ENCODE measurements at regions not wholly inside any gene's neighbourhood (a gene's known extent, or its start where the extent isn't known, plus 50 kb on each side); places are given as distances from the start of the nearest gene placed in this dataset.
"Not testable (repeated sequence)": the region's sequence is repeated elsewhere in the genome, so short reads cannot be mapped to it uniquely, and the experiment has no call there.

- intact Hi-C loops (cut with micrococcal nuclease; ENCODE audit: unreplicated experiment) (no loop called here), in situ Hi-C loops (cut with HindIII; ENCODE audit: low pct_unique_long_range_greater_than_20kb, low sequenced_read_pairs) (no loop called here)
- H3K9me3 ChIP-seq (ENCODE audit: control insufficient read depth, insufficient read depth, low read depth, low read length): no peaks in the 10 kb centered on the region
- TF ChIP-seq REST (IDR thresholded peaks at IDR 0.05; ENCODE audit: insufficient read depth in 1 of 2, low read depth in 2 of 2, low read length in 1 of 2) (no peak), POLR2AphosphoS5 (IDR thresholded peaks at IDR 0.05; ENCODE audit: low read depth, low read length) (no peak)
- TF ChIP-seq, protein P1, sequence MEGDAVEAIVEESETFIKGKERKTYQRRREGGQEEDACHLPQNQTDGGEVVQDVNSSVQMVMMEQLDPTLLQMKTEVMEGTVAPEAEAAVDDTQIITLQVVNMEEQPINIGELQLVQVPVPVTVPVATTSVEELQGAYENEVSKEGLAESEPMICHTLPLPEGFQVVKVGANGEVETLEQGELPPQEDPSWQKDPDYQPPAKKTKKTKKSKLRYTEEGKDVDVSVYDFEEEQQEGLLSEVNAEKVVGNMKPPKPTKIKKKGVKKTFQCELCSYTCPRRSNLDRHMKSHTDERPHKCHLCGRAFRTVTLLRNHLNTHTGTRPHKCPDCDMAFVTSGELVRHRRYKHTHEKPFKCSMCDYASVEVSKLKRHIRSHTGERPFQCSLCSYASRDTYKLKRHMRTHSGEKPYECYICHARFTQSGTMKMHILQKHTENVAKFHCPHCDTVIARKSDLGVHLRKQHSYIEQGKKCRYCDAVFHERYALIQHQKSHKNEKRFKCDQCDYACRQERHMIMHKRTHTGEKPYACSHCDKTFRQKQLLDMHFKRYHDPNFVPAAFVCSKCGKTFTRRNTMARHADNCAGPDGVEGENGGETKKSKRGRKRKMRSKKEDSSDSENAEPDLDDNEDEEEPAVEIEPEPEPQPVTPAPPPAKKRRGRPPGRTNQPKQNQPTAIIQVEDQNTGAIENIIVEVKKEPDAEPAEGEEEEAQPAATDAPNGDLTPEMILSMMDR (IDR thresholded peaks at IDR 0.05): no peak
- ATAC-seq (no peak), DNase-seq (ENCODE audit: low read depth, low spot score) (no peak)
- ChIA-PET POLR2A (no interaction called here), CTCF (no interaction called here)
- H3K36me3 ChIP-seq (ENCODE audit: control insufficient read depth, insufficient read depth, low read length): no peaks in the 10 kb centered on the region
- no peak overlapping the region for H3K4me3 ChIP-seq (ENCODE audit: low read depth in 2 of 2, low read length in 2 of 2)
- H3K4me1 ChIP-seq (ENCODE audit: control insufficient read depth, insufficient read depth, low read length): no peaks in the 10 kb centered on the region
- BruUV-seq (replicated peaks): no TSS peak
- no peaks in the 10 kb centered on the region for H3K27me3 ChIP-seq (ENCODE audit: control insufficient read depth, insufficient read depth, low read length)
- no peak overlapping the region for H3K27ac ChIP-seq (ENCODE audit: low read length)
Observed at GRCh38 chr1:79232818-79233217, 226.3 kb upstream of the ADGRL4 start.

DNA sequence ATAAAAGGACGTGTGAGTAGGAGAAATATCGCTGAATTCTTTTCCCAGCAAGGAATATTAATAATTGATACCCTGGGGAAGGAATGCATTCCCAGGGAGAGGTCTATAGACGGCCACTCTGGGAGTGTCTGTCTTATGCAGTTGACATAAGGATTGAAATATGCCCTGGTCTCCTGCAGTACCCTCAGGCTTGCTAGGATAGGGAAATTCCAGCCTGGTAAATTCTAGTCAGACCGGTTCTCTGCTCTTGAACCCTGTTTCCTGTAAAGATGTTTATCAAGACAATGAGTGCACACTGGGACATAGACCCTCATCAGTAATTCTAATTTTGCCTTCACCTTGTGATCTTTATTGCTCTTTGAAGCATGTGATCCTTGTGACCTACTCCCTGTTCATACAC, 224.2 kb upstream of the ADGRL4 start:
- H3K4me3 ChIP-seq (ENCODE audit: low read depth in 2 of 2, low read length in 2 of 2); H3K4me1 ChIP-seq (ENCODE audit: control insufficient read depth, insufficient read depth, low read length); in situ Hi-C loops (cut with HindIII; ENCODE audit: low pct_unique_long_range_greater_than_20kb, low sequenced_read_pairs); H3K36me3 ChIP-seq (ENCODE audit: control insufficient read depth, insufficient read depth, low read length); DNase-seq (ENCODE audit: low read depth, low spot score); CTCF ChIA-PET; BruUV-seq (replicated peaks); POLR2A ChIA-PET; H3K27me3 ChIP-seq (ENCODE audit: control insufficient read depth, insufficient read depth, low read length); ATAC-seq; H3K9me3 ChIP-seq (ENCODE audit: control insufficient read depth, insufficient read depth, low read depth, low read length); H3K27ac ChIP-seq (ENCODE audit: low read length); intact Hi-C loops (cut with micrococcal nuclease; ENCODE audit: unreplicated experiment): not testable (repeated sequence)

GRCh38 chr1:79226963-79227362, 220.4 kb upstream of the ADGRL4 start:
- no TSS peak for BruUV-seq (replicated peaks)
- no peak for TF ChIP-seq SIN3A (IDR thresholded peaks at IDR 0.05; ENCODE audit: borderline replicate concordance, insufficient read depth, low read depth, low read length)
- TF ChIP-seq TCF7L2 (IDR thresholded peaks at IDR 0.05; ENCODE audit: low read depth, low read length): no peak
- no peak for TF ChIP-seq REST (IDR thresholded peaks at IDR 0.05; ENCODE audit: insufficient read depth in 1 of 2, low read depth in 2 of 2, low read length in 1 of 2)
- TF ChIP-seq POLR2AphosphoS5 (IDR thresholded peaks at IDR 0.05; ENCODE audit: low read depth, low read length): no peak
- TF ChIP-seq, protein P1 (IDR thresholded peaks at IDR 0.05): no peak
- H3K9me3 ChIP-seq (ENCODE audit: control insufficient read depth, insufficient read depth, low read depth, low read length): no peaks in the 10 kb centered on the region
- no peaks in the 10 kb centered on the region for H3K27me3 ChIP-seq (ENCODE audit: control insufficient read depth, insufficient read depth, low read length)
- ChIA-PET CTCF (no interaction called here), POLR2A (no interaction called here)
- H3K4me3 ChIP-seq (ENCODE audit: low read depth in 2 of 2, low read length in 2 of 2): no peak overlapping the region
- ATAC-seq (no peak), DNase-seq (ENCODE audit: low read depth, low spot score) (no peak)
- no peak overlapping the region for H3K27ac ChIP-seq (ENCODE audit: low read length)
- intact Hi-C loops (cut with micrococcal nuclease; ENCODE audit: unreplicated experiment): no loop called here
- H3K4me1 ChIP-seq (ENCODE audit: control insufficient read depth, insufficient read depth, low read length): no peaks in the 10 kb centered on the region
- no peaks in the 10 kb centered on the region for H3K36me3 ChIP-seq (ENCODE audit: control insufficient read depth, insufficient read depth, low read length)
- in situ Hi-C loops (cut with HindIII; ENCODE audit: low pct_unique_long_range_greater_than_20kb, low sequenced_read_pairs): no loop called here

Data from Panc1 (cell line).